ENCODE measurements at regions not wholly inside any gene's neighbourhood (a gene's known extent, or its start where the extent isn't known, plus 50 kb on each side); places are given as distances from the start of the nearest gene placed in this dataset.

- TF ChIP-seq, protein P1, sequence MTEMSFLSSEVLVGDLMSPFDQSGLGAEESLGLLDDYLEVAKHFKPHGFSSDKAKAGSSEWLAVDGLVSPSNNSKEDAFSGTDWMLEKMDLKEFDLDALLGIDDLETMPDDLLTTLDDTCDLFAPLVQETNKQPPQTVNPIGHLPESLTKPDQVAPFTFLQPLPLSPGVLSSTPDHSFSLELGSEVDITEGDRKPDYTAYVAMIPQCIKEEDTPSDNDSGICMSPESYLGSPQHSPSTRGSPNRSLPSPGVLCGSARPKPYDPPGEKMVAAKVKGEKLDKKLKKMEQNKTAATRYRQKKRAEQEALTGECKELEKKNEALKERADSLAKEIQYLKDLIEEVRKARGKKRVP (CRISPR knock-in tag; IDR thresholded peaks at IDR 0.05), result no peak
- TF ChIP-seq TBP (optimal IDR thresholded peaks at IDR 0.05; ENCODE audit: low read depth, low read length) (no peak), GTF2E2 (tag; IDR thresholded peaks at IDR 0.05) (no peak), ZNF644 (tag; IDR thresholded peaks at IDR 0.05; ENCODE audit: low read depth) (no peak), POLR3A (IDR thresholded peaks at IDR 0.05; ENCODE audit: borderline replicate concordance, extremely low read depth, insufficient read depth, insufficient read length) (no peak), TAF1 (IDR thresholded peaks at IDR 0.05; ENCODE audit: control insufficient read depth, extremely low read depth, insufficient read depth, low read length, severe bottlenecking) (no peak), SREBF2 (CRISPR knock-in tag; IDR thresholded peaks at IDR 0.05) (no peak), CTCF (IDR thresholded peaks at IDR 0.05 in 2 of 3, conservative IDR thresholded peaks at IDR 0.05 in 1 of 3; ENCODE audit: insufficient read depth in 2 of 3, low read depth in 1 of 3, low read length in 3 of 3) (no peak), REST (IDR thresholded peaks at IDR 0.05; ENCODE audit: borderline replicate concordance) (no peak), REST (CRISPR knock-in tag; IDR thresholded peaks at IDR 0.05; ENCODE audit: low read depth) (no peak), ZFX (CRISPR knock-in tag; IDR thresholded peaks at IDR 0.05) (no peak)
- TF ChIP-seq, protein P2, sequence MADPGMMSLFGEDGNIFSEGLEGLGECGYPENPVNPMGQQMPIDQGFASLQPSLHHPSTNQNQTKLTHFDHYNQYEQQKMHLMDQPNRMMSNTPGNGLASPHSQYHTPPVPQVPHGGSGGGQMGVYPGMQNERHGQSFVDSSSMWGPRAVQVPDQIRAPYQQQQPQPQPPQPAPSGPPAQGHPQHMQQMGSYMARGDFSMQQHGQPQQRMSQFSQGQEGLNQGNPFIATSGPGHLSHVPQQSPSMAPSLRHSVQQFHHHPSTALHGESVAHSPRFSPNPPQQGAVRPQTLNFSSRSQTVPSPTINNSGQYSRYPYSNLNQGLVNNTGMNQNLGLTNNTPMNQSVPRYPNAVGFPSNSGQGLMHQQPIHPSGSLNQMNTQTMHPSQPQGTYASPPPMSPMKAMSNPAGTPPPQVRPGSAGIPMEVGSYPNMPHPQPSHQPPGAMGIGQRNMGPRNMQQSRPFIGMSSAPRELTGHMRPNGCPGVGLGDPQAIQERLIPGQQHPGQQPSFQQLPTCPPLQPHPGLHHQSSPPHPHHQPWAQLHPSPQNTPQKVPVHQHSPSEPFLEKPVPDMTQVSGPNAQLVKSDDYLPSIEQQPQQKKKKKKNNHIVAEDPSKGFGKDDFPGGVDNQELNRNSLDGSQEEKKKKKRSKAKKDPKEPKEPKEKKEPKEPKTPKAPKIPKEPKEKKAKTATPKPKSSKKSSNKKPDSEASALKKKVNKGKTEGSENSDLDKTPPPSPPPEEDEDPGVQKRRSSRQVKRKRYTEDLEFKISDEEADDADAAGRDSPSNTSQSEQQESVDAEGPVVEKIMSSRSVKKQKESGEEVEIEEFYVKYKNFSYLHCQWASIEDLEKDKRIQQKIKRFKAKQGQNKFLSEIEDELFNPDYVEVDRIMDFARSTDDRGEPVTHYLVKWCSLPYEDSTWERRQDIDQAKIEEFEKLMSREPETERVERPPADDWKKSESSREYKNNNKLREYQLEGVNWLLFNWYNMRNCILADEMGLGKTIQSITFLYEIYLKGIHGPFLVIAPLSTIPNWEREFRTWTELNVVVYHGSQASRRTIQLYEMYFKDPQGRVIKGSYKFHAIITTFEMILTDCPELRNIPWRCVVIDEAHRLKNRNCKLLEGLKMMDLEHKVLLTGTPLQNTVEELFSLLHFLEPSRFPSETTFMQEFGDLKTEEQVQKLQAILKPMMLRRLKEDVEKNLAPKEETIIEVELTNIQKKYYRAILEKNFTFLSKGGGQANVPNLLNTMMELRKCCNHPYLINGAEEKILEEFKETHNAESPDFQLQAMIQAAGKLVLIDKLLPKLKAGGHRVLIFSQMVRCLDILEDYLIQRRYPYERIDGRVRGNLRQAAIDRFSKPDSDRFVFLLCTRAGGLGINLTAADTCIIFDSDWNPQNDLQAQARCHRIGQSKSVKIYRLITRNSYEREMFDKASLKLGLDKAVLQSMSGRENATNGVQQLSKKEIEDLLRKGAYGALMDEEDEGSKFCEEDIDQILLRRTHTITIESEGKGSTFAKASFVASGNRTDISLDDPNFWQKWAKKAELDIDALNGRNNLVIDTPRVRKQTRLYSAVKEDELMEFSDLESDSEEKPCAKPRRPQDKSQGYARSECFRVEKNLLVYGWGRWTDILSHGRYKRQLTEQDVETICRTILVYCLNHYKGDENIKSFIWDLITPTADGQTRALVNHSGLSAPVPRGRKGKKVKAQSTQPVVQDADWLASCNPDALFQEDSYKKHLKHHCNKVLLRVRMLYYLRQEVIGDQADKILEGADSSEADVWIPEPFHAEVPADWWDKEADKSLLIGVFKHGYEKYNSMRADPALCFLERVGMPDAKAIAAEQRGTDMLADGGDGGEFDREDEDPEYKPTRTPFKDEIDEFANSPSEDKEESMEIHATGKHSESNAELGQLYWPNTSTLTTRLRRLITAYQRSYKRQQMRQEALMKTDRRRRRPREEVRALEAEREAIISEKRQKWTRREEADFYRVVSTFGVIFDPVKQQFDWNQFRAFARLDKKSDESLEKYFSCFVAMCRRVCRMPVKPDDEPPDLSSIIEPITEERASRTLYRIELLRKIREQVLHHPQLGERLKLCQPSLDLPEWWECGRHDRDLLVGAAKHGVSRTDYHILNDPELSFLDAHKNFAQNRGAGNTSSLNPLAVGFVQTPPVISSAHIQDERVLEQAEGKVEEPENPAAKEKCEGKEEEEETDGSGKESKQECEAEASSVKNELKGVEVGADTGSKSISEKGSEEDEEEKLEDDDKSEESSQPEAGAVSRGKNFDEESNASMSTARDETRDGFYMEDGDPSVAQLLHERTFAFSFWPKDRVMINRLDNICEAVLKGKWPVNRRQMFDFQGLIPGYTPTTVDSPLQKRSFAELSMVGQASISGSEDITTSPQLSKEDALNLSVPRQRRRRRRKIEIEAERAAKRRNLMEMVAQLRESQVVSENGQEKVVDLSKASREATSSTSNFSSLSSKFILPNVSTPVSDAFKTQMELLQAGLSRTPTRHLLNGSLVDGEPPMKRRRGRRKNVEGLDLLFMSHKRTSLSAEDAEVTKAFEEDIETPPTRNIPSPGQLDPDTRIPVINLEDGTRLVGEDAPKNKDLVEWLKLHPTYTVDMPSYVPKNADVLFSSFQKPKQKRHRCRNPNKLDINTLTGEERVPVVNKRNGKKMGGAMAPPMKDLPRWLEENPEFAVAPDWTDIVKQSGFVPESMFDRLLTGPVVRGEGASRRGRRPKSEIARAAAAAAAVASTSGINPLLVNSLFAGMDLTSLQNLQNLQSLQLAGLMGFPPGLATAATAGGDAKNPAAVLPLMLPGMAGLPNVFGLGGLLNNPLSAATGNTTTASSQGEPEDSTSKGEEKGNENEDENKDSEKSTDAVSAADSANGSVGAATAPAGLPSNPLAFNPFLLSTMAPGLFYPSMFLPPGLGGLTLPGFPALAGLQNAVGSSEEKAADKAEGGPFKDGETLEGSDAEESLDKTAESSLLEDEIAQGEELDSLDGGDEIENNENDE (IDR thresholded peaks at IDR 0.05; ENCODE audit: low read depth, low read length), result no peak
Measured at GRCh38 chr18:56035546-56035945, 447.6 kb upstream of the TCF4 start.
